ENCODE measurements at regions not wholly inside any gene's neighbourhood (a gene's known extent, or its start where the extent isn't known, plus 50 kb on each side); places are given as distances from the start of the nearest gene placed in this dataset.

DNA sequence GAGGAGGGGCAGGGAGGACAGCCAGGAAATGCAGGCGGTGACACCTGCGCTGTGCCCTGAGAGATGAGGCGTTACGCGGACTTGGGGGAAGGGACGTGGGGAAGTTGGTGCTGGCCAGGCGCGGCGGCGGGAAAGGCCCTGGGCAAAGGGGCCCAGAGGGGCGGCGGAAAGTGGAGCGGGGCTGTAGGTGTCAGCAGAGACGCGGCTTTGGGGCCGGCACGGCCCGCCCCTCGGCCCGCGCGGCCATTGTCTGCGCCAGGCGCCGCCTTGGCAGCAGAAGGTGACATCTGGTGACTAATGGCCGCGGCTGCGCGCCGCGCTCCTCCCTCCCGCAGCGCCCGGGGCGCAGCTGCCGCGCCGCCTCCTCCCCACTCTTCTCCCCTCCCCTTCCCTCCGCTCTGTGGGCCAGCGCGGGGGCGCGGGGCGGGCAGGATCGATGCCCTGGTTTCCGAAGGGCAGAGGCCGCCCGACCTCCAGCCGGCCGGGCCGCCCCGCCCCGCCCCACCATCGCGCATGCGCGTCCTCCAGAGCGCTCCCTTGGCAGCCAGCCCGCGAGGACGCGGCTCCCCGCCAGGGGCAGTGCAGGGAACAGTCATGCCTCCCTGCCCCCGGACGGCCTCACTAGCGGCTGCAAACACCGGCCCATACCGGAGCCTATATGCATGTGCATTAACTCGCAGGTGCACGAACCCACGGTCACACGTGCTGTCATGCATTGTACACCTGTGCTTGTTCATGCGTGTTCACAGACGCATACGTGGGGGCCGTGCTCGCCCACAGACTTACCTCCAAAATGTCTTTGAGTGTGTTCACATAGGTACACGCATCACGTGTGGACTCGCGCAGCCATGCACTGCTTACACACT lies 269.6 kb downstream of the RPS24 start:
- peaks cover 0 to 11% (median 0%) of the 10 kb centered on the region in 3 donors for H3K4me1 ChIP-seq
- no peaks in the 10 kb centered on the region for H3K9me3 ChIP-seq
- no peaks in the 10 kb centered on the region for H3K27me3 ChIP-seq
- WGBS, 2 donors, result 5 to 8% methylated on average over 67 to 81 of the region's 81 CpGs
- intact Hi-C loops (cut with DNase I), result no loop called here
- peak overlapping the region; percentile 90 to 93 (median 92) for H3K27ac ChIP-seq
- FAIRE-seq, result no peak
- TF ChIP-seq, protein P1, sequence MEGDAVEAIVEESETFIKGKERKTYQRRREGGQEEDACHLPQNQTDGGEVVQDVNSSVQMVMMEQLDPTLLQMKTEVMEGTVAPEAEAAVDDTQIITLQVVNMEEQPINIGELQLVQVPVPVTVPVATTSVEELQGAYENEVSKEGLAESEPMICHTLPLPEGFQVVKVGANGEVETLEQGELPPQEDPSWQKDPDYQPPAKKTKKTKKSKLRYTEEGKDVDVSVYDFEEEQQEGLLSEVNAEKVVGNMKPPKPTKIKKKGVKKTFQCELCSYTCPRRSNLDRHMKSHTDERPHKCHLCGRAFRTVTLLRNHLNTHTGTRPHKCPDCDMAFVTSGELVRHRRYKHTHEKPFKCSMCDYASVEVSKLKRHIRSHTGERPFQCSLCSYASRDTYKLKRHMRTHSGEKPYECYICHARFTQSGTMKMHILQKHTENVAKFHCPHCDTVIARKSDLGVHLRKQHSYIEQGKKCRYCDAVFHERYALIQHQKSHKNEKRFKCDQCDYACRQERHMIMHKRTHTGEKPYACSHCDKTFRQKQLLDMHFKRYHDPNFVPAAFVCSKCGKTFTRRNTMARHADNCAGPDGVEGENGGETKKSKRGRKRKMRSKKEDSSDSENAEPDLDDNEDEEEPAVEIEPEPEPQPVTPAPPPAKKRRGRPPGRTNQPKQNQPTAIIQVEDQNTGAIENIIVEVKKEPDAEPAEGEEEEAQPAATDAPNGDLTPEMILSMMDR (IDR thresholded peaks at IDR 0.05), result peak; percentile 48 to 74 (median 69)
- peak; percentile 93 to 97 (median 96) for ATAC-seq
- peak; percentile 95 to 100 (median 98) for DNase-seq
- peak overlapping the region; percentile 26 to 59 (median 42) for H3K4me3 ChIP-seq
- H3K36me3 ChIP-seq, result no peaks in the 10 kb centered on the region

DNA sequence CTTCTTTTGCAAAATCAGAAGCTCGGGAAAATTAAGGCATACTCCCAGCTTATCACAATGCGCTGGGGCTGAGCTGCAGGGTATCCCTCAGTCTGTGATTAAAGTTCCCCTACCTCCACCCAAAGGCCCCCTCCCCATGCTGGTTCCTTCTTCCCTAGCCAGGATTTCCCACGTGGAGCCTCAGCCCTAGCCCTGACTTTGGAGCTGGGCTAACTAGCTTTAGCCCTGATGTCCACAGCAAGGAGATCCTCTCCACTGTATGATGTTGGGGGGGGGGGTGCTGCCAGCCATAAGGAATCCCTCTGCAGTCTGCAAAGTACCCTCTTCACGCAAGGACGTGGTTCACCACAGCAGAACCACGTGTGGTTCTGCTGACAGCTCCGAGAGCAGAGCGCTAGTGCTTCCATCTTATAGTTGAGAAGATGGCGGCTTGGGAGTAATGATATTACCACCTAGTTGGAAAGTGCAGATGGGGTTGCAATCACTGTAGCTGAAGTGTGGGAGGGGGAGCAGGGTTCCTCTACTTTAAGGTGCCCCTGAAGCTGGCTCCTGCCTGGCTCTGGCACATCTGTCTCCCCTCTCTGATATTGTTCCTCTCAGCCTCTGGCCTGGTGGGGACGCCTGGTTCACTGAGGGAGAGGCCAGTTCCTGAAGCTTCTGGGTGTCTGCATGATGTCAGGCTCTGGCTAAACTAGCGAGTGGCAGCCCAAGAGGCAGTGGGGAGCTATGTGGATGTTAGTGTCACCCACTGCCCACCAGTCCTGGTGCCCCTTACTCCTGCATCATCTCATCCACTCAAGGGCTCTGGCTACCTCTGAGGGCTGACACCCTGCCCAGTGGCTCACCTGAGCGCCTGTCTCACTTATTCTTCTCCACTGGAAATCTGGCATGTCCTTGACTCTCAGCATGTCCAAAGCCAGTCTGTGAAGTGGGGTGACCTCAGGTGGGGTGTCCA lies 270.7 kb downstream of the RPS24 start:
- no peaks in the 10 kb centered on the region for H3K36me3 ChIP-seq
- FAIRE-seq (no peak), DNase-seq (no peak), ATAC-seq (no peak)
- no peaks in the 10 kb centered on the region for H3K27me3 ChIP-seq
- no peak overlapping the region for H3K4me3 ChIP-seq
- WGBS, 2 donors, result 89 to 92% methylated on average over 12 of the region's 12 CpGs
- H3K4me1 ChIP-seq, result peaks cover 0 to 11% (median 0%) of the 10 kb centered on the region in 3 donors
- intact Hi-C loops (cut with DNase I), result no loop called here
- H3K27ac ChIP-seq, result peak overlapping the region in 1 of 4 donors; percentile 92
- TF ChIP-seq, protein P1 (IDR thresholded peaks at IDR 0.05), result no peak
- H3K9me3 ChIP-seq, result no peaks in the 10 kb centered on the region

DNA sequence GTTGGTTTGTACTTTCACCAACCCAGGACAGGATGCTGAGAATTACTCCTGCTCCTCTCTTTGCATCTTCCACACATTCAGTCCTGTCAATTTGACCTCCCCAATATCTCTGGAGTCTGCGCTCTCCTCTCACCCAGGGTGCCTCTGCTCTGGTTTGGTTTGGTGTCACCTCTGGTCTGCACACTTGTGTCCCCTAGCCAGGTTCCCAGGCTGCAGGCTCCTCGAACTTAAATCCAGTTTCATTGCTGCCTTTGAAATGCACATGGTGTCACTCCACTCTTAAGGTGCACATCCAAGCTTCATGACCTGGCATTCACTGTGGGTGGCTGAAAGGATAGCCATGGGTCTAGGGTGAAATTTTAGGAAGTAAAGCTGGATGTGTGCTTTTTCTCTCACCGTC lies 271.6 kb downstream of the RPS24 start:
- FAIRE-seq (no peak), DNase-seq (no peak), ATAC-seq (no peak)
- intact Hi-C loops (cut with DNase I), result no loop called here
- Histone ChIP-seq H3K27me3 (no peaks in the 10 kb centered on the region), H3K4me3 (no peak overlapping the region), H3K4me1 (peaks cover 0 to 11% (median 0%) of the 10 kb centered on the region in 3 donors), H3K27ac (no peak overlapping the region), H3K36me3 (no peaks in the 10 kb centered on the region), H3K9me3 (no peaks in the 10 kb centered on the region)
- WGBS, 2 donors, result 72 to 77% methylated on average over 3 of the region's 3 CpGs
- TF ChIP-seq, protein P1 (IDR thresholded peaks at IDR 0.05), result no peak

DNA sequence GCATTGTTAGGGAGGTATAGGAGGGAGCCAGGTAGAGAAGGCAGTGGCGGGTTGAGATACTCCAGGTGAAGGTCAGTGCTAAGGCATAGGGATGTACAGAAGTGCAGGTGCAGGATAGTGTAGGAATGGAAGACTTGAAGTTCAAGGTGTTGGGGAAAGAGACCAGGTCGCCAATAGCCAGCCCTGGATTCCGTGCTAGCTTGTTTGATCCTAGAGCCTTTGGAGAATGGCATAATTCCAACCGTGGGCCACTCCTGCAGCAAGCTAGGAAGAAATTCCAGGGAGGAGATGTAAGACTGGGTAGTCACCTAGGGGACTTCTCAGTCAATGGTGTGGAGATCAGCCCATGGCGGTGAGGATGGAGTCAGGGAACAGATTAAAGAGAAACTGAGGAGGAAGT lies 272.7 kb downstream of the RPS24 start:
- TF ChIP-seq, protein P1 (IDR thresholded peaks at IDR 0.05), result no peak
- Histone ChIP-seq H3K4me1 (peaks cover 0 to 11% (median 0%) of the 10 kb centered on the region in 3 donors), H3K4me3 (no peak overlapping the region), H3K9me3 (no peaks in the 10 kb centered on the region), H3K27me3 (no peaks in the 10 kb centered on the region), H3K27ac (no peak overlapping the region), H3K36me3 (no peaks in the 10 kb centered on the region)
- no peak for ATAC-seq
- FAIRE-seq, result no peak
- 78 to 91% methylated on average over 5 of the region's 5 CpGs for WGBS, 2 donors
- intact Hi-C loops (cut with DNase I), result no loop called here
- DNase-seq, result no peak

Measured in pancreas (tissue), 10 donors.